Endodermal cell (in vitro differentiated cells): ENCODE measurements at regions not wholly inside any gene's neighbourhood (a gene's known extent, or its start where the extent isn't known, plus 50 kb on each side); places are given as distances from the start of the nearest gene placed in this dataset.
A peak's percentile ranks its signal among the peaks of the same experiment; 100 is the strongest.

Source experiments
- DNase-seq: peaks from one replicate; pipeline ENCODE4 v3.0.0-alpha.2; 2017
- H3K27ac ChIP-seq: 2 replicates; pipeline ENCODE4 v1.5.1; 2013; ENCODE audit warnings: mild to moderate bottlenecking, low read depth, low read length, moderate library complexity
- H3K27me3 ChIP-seq: 2 replicates; pipeline ENCODE4 v1.6.1; 2013; ENCODE audit warnings: mild to moderate bottlenecking, low read length, moderate library complexity; ENCODE audit not compliant: insufficient read depth, control insufficient read depth, poor library complexity, severe bottlenecking
- H3K36me3 ChIP-seq: 2 replicates; pipeline ENCODE4 v1.7.0; 2013; ENCODE audit warnings: mild to moderate bottlenecking, low read length, moderate library complexity; ENCODE audit not compliant: control insufficient read depth, insufficient read depth
- H3K4me1 ChIP-seq: one replicate; pipeline ENCODE4 v1.7.0; 2013; ENCODE audit warnings: low read length; ENCODE audit not compliant: control insufficient read depth, insufficient read depth
- H3K4me3 ChIP-seq: 2 replicates; pipeline ENCODE4 v1.5.1; 2013; ENCODE audit warnings: mild to moderate bottlenecking, low read length, moderate library complexity
- H3K9ac ChIP-seq: 2 replicates; pipeline ENCODE4 v1.6.1; 2013; ENCODE audit warnings: mild to moderate bottlenecking, low read length, moderate library complexity; ENCODE audit not compliant: poor library complexity, severe bottlenecking; ENCODE audit errors: extremely low read depth
- H3K9me3 ChIP-seq: 2 replicates; pipeline ENCODE4 v1.6.1; 2013; ENCODE audit warnings: mild to moderate bottlenecking, low read length, moderate library complexity; ENCODE audit not compliant: control insufficient read depth
- H3K27ac Mint-ChIP-seq: 2 replicates; pipeline ENCODE4 v1.8.0; 2020; ENCODE audit warnings: mixed read lengths
- H3K27me3 Mint-ChIP-seq: 2 replicates; pipeline ENCODE4 v1.8.0; 2021; ENCODE audit warnings: mild to moderate bottlenecking, mixed read lengths; ENCODE audit not compliant: insufficient read depth
- H3K36me3 Mint-ChIP-seq: 2 replicates; pipeline ENCODE4 v1.8.0; 2020; ENCODE audit warnings: low read depth, mixed read lengths
- H3K4me1 Mint-ChIP-seq: 2 replicates; pipeline ENCODE4 v1.8.0; 2020; ENCODE audit warnings: mixed read lengths
- H3K4me3 Mint-ChIP-seq: 2 replicates; pipeline ENCODE4 v1.8.0; 2020; ENCODE audit warnings: mild to moderate bottlenecking, moderate library complexity, mixed read lengths
- H3K9me3 Mint-ChIP-seq: 2 replicates; pipeline ENCODE4 v1.8.0; 2020; ENCODE audit warnings: mild to moderate bottlenecking, mixed read lengths
- CTCF ChIP-seq: fragments of 200-600 bp; sonication (generic); conservative IDR thresholded peaks from 2 replicates; pipeline ENCODE4 v1.5.0; 2021; ENCODE audit warnings: antibody characterized with exemption, mild to moderate bottlenecking
- WGBS, 2 experiments: methylation state at CpG; one replicate each; pipeline versions ENCODE4 v1.1.5 to v1.1.7; 2013; ENCODE audit warnings: missing lambda C conversion rate in 2 of 2, mixed read lengths in 1 of 2; ENCODE audit not compliant: insufficient coverage in 1 of 2, insufficient read length in 1 of 2; 5-methylcytosine and 5-hydroxymethylcytosine counted together

DNA sequence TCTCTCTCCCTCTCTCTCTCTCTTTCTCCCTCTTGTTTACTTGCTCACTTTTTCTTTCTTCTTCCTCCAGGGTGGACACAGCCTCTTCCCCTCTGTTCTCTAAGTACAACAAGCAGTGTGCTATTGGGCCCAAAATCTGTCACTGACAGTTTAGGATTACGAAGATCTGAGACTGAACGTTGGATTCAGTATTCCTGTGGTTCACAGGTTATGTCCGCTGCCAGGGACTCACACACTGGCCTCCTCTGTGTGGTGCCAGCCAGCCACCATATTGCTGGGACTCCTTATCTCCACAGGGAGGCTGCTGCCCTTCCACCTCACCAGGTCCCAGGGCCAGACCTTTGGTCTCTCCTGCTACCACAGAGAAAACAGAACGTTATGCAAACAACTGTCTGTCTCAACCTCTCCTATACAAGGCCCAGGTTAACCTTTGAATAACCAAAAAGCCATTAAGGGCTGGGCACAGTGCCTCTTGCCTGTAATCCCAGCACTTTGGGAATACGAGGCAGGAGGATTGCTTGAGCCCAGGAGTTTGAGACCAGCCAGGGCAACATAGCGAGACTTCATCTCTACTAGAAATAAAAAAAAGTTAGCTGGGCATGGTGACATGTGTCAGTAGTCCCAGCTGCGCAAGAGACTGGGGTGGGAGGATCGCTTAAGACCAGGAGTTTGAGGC is 171.9 kb upstream of the RAB4A start:
- H3K4me3 ChIP-seq = no peak overlapping the region
- peaks cover 15% of the 10 kb centered on the region for H3K9me3 ChIP-seq
- H3K4me3 Mint-ChIP-seq = no peak overlapping the region
- WGBS, 2 experiments = 89 to 95% methylated on average over 7 to 8 of the region's 8 CpGs
- no peak overlapping the region for H3K9ac ChIP-seq
- H3K36me3 ChIP-seq = no peaks in the 10 kb centered on the region
- no peak for TF ChIP-seq CTCF
- peaks cover 3% of the 10 kb centered on the region for H3K4me1 ChIP-seq
- H3K36me3 Mint-ChIP-seq = no peaks in the 10 kb centered on the region
- no peak overlapping the region for H3K27ac Mint-ChIP-seq
- no peak overlapping the region for H3K27ac ChIP-seq
- peaks cover 21% of the 10 kb centered on the region for H3K9me3 Mint-ChIP-seq
- H3K27me3 ChIP-seq = no peaks in the 10 kb centered on the region
- DNase-seq = peak; percentile 43
- H3K27me3 Mint-ChIP-seq = no peaks in the 10 kb centered on the region
- H3K4me1 Mint-ChIP-seq = peaks cover 30% of the 10 kb centered on the region

DNA sequence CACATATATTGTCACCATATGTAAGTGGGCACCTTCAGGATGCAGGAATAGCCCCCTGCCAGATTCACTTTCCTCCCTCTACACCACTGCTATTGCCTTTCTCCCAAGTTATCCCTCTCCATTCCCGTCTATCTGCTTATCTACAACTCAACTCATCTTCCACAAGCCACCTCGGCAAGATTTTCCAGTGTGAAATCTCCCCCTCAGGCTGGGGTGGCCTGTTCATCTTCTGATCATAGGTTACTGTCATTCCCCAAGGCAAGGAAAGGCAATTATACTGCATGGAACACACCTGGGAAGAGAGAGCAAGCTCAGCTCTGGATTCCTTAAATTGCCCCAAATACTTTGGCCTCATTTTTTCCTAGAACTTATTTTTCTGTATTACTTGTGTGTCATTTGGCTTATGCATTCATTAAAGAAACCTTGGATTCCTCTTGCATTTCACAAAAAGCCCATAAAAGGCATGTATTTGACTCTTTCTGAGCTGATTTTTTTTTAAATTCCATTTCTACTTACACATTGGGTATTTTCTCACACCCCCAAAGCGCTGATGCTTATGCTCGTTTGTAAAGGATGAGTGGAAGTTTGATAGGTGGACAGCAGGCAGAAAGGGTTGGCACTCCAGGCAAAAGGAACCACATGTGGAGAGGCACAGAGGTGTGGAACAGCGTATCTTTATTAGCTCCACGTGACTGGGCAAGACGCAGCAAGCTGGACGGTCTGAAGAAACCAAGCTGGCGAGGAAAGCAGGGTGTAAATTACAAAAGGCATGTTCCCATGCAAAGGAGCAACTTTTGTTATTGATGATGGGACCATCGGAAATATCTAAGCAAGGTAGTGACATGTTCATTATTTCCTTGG is 169.7 kb upstream of the RAB4A start:
- H3K27me3 Mint-ChIP-seq = no peaks in the 10 kb centered on the region
- H3K4me1 Mint-ChIP-seq = peaks cover 19% of the 10 kb centered on the region
- Histone ChIP-seq H3K4me1 (peaks cover 3% of the 10 kb centered on the region), H3K9ac (no peak overlapping the region), H3K4me3 (no peak overlapping the region), H3K27me3 (no peaks in the 10 kb centered on the region), H3K9me3 (peaks cover 12% of the 10 kb centered on the region), H3K27ac (no peak overlapping the region), H3K36me3 (no peaks in the 10 kb centered on the region)
- no peak overlapping the region for H3K27ac Mint-ChIP-seq
- no peak for TF ChIP-seq CTCF
- H3K36me3 Mint-ChIP-seq = no peaks in the 10 kb centered on the region
- H3K9me3 Mint-ChIP-seq = peaks cover 6% of the 10 kb centered on the region
- no peak overlapping the region for H3K4me3 Mint-ChIP-seq
- WGBS, 2 experiments = 91 to 95% methylated on average over 8 to 10 of the region's 10 CpGs
- peak; percentile 33 for DNase-seq

GRCh38 chr1:229102741-229103391 is 168.0 kb upstream of the RAB4A start:
- Histone ChIP-seq H3K27ac (no peak overlapping the region), H3K4me3 (no peak overlapping the region), H3K9me3 (peaks cover 7% of the 10 kb centered on the region), H3K27me3 (no peaks in the 10 kb centered on the region), H3K36me3 (no peaks in the 10 kb centered on the region), H3K4me1 (peaks cover 3% of the 10 kb centered on the region), H3K9ac (no peak overlapping the region)
- DNase-seq = peak; percentile 65
- Mint-ChIP-seq H3K4me3 (no peak overlapping the region), H3K9me3 (peaks cover 2% of the 10 kb centered on the region), H3K36me3 (no peaks in the 10 kb centered on the region), H3K27me3 (no peaks in the 10 kb centered on the region), H3K4me1 (peaks cover 23% of the 10 kb centered on the region), H3K27ac (no peak overlapping the region)
- TF ChIP-seq CTCF = peak; percentile 76
- WGBS, 2 experiments = 33 to 72% methylated on average over 1 to 2 of the region's 2 CpGs
